RWPE2 (cell line): ENCODE measurements at regions not wholly inside any gene's neighbourhood (a gene's known extent, or its start where the extent isn't known, plus 50 kb on each side); places are given as distances from the start of the nearest gene placed in this dataset.
A peak's percentile ranks its signal among the peaks of the same experiment; 100 is the strongest.

Source experiments
- ATAC-seq: fragments of 200-7000 bp; cut with Tn5 transposase; 3 replicates; pipeline ENCODE4 v1.9.1; 2021; ENCODE audit warnings: low read depth
- DNase-seq: peaks from one replicate; pipeline ENCODE4 v3.0.0-alpha.2; 2020; ENCODE audit warnings: low spot score
- H3K27ac ChIP-seq: fragments of 450-650 bp; 2 replicates; pipeline ENCODE4 v1.5.1; 2017; ENCODE audit warnings: mild to moderate bottlenecking; ENCODE audit not compliant: poor library complexity, severe bottlenecking
- H3K27me3 ChIP-seq: fragments of 250-450 bp; sonication (Bioruptor Pico); 2 replicates; pipeline ENCODE4 v1.5.1; 2021; ENCODE audit warnings: mild to moderate bottlenecking, moderate library complexity; ENCODE audit not compliant: insufficient read depth, poor library complexity, severe bottlenecking
- H3K36me3 ChIP-seq: fragments of 250-450 bp; sonication (Bioruptor Pico); 2 replicates; pipeline ENCODE4 v1.5.1; 2020; ENCODE audit warnings: low read depth, mild to moderate bottlenecking, moderate library complexity
- H3K4me1 ChIP-seq: fragments of 250-450 bp; sonication (Bioruptor Pico); 2 replicates; pipeline ENCODE4 v1.5.1; 2021; ENCODE audit warnings: mild to moderate bottlenecking, moderate library complexity; ENCODE audit not compliant: insufficient read depth, poor library complexity, severe bottlenecking
- H3K4me3 ChIP-seq: fragments of 250-450 bp; sonication (Bioruptor Pico); 2 replicates; pipeline ENCODE4 v1.5.1; 2021; ENCODE audit warnings: mild to moderate bottlenecking, moderate library complexity; ENCODE audit not compliant: severe bottlenecking
- H3K9me3 ChIP-seq: fragments of 250-450 bp; sonication (Bioruptor Pico); 2 replicates; pipeline ENCODE4 v1.5.1; 2021; ENCODE audit warnings: mild to moderate bottlenecking, moderate library complexity; ENCODE audit not compliant: severe bottlenecking
- TF ChIP-seq, protein P1 (sequence below): fragments of 450-650 bp; IDR thresholded peaks from one replicate; pipeline ENCODE4 v1.5.1; 2017; ENCODE audit warnings: mild to moderate bottlenecking, moderate library complexity; ENCODE audit not compliant: poor library complexity, severe bottlenecking

DNA sequence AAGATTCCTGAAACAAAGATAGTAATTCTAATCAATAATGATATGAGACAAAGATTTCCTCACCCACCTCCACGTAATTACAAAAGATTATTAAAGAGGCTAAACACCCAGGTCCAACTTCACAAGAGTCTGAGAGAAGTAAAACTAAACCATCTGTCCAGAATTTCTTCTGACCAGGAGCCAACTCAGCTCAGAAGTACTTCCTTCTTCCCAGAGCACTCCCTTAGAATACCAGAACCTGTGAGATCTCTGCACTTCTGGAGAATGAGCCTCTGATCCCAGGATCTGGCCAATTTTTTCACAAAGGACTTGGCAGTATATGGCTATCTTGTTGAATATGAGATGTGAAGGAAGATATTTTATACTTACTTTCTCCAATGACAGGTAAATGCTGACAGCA, 120.6 kb upstream of the PALMD start:
- Histone ChIP-seq H3K36me3 (no peaks in the 10 kb centered on the region), H3K9me3 (no peaks in the 10 kb centered on the region), H3K4me3 (no peak overlapping the region), H3K27me3 (no peaks in the 10 kb centered on the region), H3K4me1 (no peaks in the 10 kb centered on the region), H3K27ac (no peak overlapping the region)
- ATAC-seq, result no peak
- TF ChIP-seq, protein P1, sequence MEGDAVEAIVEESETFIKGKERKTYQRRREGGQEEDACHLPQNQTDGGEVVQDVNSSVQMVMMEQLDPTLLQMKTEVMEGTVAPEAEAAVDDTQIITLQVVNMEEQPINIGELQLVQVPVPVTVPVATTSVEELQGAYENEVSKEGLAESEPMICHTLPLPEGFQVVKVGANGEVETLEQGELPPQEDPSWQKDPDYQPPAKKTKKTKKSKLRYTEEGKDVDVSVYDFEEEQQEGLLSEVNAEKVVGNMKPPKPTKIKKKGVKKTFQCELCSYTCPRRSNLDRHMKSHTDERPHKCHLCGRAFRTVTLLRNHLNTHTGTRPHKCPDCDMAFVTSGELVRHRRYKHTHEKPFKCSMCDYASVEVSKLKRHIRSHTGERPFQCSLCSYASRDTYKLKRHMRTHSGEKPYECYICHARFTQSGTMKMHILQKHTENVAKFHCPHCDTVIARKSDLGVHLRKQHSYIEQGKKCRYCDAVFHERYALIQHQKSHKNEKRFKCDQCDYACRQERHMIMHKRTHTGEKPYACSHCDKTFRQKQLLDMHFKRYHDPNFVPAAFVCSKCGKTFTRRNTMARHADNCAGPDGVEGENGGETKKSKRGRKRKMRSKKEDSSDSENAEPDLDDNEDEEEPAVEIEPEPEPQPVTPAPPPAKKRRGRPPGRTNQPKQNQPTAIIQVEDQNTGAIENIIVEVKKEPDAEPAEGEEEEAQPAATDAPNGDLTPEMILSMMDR, result no peak
- no peak for DNase-seq

- Histone ChIP-seq H3K4me1 (no peaks in the 10 kb centered on the region), H3K36me3 (no peaks in the 10 kb centered on the region), H3K27me3 (no peaks in the 10 kb centered on the region), H3K4me3 (no peak overlapping the region), H3K9me3 (no peaks in the 10 kb centered on the region), H3K27ac (no peak overlapping the region)
- ATAC-seq (no peak), DNase-seq (no peak)
- TF ChIP-seq, protein P1, result peak; percentile 46
Observed at GRCh38 chr1:99527078-99527477, 118.8 kb upstream of the PALMD start.

DNA sequence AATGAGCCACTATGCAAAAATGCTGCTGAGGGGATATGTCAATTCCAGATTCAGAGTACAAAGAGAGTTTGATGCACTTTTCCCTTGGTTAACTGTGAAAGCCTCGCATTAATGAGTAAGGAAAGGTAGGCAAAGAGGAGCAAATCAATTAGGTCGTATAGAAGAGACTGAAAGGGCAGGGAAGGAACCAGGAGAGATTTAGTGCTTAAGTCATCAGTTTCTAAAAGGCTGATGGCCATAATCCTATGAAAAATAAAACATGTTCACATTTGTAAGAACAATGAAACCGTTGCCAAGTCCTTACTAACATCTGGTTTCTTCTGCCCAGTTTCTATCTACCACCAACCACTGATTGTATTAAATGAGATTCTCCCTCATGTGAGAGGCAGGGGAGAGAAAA, 118.4 kb upstream of the PALMD start:
- no peak overlapping the region for H3K27ac ChIP-seq
- H3K9me3 ChIP-seq, result no peaks in the 10 kb centered on the region
- no peaks in the 10 kb centered on the region for H3K4me1 ChIP-seq
- no peaks in the 10 kb centered on the region for H3K27me3 ChIP-seq
- no peak overlapping the region for H3K4me3 ChIP-seq
- ATAC-seq, result no peak
- no peaks in the 10 kb centered on the region for H3K36me3 ChIP-seq
- no peak for DNase-seq
- TF ChIP-seq, protein P1, result no peak

GRCh38 chr1:99529002-99529401, 116.9 kb upstream of the PALMD start:
- DNase-seq, result no peak
- no peak overlapping the region for H3K4me3 ChIP-seq
- H3K27ac ChIP-seq, result no peak overlapping the region
- no peaks in the 10 kb centered on the region for H3K36me3 ChIP-seq
- no peaks in the 10 kb centered on the region for H3K4me1 ChIP-seq
- TF ChIP-seq, protein P1, result no peak
- H3K9me3 ChIP-seq, result no peaks in the 10 kb centered on the region
- no peaks in the 10 kb centered on the region for H3K27me3 ChIP-seq
- no peak for ATAC-seq

GRCh38 chr1:99531578-99532275, 114.2 kb upstream of the PALMD start:
- H3K9me3 ChIP-seq, result no peaks in the 10 kb centered on the region
- H3K27me3 ChIP-seq, result no peaks in the 10 kb centered on the region
- ATAC-seq (no peak), DNase-seq (no peak)
- no peak overlapping the region for H3K4me3 ChIP-seq
- TF ChIP-seq, protein P1, result no peak
- no peak overlapping the region for H3K27ac ChIP-seq
- no peaks in the 10 kb centered on the region for H3K36me3 ChIP-seq
- no peaks in the 10 kb centered on the region for H3K4me1 ChIP-seq
